GM19397 (cell line): ENCODE measurements at regions not wholly inside any gene's neighbourhood (a gene's known extent, or its start where the extent isn't known, plus 50 kb on each side); places are given as distances from the start of the nearest gene placed in this dataset.
A peak's percentile ranks its signal among the peaks of the same experiment; 100 is the strongest.

Source experiments
- ATAC-seq: cut with Tn5 transposase; IDR thresholded peaks from one replicate; pipeline ENCODE4 v1.9.1; 2021; ENCODE audit warnings: mild to moderate bottlenecking, moderate library complexity; ENCODE audit not compliant: unreplicated experiment

GRCh38 chr4:54930226-54930625, 195.2 kb downstream of the KDR start:
- ATAC-seq = no peak

DNA sequence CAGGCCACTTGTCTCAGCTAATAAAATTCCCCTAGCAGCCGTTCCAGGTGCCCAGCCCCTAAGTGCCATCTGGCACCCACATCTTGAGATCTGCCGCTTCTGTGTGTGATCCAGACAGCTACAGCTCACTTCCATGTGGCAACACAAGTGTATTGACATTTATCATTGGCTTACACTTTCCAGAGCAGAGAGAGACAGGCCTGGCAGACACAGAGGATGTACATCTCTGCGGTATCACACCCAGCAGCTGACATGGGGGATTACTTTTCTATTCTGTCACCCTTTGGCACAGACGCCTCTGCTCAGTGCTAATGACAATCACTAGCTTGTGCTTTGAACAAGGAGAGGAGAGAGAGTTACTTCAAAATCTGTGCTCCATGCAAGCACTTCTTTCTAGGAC, 195.9 kb downstream of the KDR start:
- no peak for ATAC-seq

DNA sequence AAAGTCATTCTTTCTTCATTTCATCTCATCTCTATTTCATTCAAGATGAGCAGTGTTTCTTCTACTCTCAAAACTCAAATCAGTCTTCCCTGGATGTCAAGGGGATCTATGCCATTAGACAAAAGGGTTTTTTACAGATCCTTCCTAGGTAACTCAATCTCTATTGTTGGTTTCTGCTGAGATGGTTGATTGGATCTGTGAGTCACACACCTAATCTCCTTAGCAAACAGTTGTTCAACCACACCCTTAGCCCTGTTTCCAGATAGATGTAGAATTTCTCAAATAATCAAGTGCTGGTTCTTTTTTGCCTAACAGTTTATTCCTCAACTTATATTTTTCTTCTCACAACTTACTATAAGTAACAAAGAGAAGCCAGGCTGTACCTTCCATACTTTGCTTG, 200.5 kb downstream of the KDR start:
- no peak for ATAC-seq

GRCh38 chr4:54915276-54915675, 210.1 kb downstream of the KDR start:
- no peak for ATAC-seq

DNA sequence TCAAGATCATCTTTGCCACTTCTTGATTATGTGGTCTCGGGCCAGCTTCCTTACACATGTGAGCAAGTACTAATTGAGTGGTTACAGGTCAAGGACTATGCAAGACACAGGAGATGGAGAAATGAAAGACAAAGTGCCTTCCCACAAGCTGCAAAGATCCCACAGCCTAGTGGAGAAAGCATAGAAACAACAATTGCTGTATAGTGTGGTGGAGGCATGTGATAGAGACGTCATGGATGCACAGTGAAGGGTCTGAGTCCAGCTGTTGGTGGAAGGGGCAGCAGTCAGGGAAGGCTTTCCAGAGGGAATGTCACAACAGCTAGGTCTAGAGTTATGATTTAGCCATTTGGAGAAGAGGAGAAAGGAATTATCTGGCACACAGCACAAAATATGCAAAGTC, 210.6 kb downstream of the KDR start:
- no peak for ATAC-seq

- ATAC-seq = no peak
Observed at GRCh38 chr4:54913751-54914526, 211.5 kb downstream of the KDR start.

DNA sequence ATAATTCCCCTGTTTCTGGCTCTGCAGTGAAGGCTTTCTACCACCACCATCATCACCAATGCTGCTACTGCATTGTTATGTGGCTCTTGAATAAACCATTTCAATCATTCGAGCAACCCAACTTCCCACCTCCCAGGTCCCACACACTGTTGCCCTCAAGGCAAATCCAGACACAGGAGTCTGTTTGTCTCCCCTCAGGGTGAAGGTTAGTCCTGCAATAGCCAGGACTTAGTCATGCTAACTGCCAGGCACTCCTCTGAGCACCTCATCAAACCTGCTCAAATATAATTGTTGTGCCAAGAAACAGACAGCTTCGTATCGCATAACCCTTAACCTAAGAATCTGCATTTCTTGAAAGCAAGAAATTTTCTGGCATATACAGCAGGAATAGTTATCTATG, 213.2 kb downstream of the KDR start:
- no peak for ATAC-seq

DNA sequence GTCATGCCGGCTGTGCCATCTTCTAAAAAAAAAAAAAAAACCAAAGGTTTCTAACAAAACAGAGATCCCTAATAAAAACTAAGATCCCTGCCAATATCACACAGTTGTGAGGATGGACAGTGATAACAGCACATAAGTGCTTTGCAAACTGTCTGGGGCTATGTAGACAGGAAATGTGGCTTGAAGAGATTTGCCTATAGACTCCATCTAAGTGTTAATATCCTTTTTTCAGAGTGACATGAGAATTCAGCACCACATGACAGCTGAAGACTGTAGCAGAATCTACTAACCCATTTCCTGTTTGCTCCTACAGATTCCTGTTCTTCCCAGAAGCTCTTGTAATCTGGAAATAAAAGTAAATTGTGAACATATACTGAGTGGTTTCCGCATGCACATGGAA, 215.4 kb downstream of the KDR start:
- peak; percentile 70 for ATAC-seq

- peak; percentile 61 for ATAC-seq
Observed at GRCh38 chr4:54908763-54909162, 216.6 kb downstream of the KDR start.

DNA sequence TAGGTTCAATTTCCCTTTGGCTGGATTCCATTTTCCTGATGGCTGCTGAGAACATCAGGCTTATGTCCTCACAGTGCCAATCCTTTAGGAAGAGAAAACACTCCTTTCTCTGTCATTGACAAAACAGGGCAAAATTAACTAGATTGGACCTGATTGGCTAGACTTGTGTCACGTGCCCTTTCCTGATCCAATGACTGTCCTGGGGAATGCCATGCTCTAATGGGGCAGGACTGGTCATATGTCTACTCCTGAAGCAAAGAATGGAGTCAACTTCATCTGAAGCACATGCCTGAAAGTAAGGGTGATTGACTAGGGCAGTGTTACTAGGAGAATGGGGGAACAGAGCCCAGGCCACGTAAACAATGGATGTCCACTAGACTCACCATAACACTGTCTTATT, 220.4 kb downstream of the KDR start:
- ATAC-seq = no peak

DNA sequence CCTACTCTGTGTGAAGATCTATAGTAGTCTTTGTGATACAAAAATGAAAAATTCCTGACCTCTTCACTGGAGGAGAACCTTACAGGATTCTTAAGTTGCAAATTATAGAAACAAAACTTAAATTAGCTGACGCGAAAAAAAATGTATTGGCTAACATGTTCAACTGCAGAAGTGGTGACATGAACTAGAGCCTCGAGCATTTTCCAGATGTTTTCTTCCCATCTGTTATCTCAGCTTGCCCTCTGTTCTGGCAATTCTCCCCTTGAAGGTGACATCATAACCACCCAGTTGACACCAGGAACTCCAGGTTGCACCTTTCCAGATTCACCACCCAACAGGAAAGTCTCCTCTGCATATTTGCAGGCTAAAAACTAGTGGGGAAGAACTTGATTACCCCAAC, 222.4 kb downstream of the KDR start:
- ATAC-seq = no peak

DNA sequence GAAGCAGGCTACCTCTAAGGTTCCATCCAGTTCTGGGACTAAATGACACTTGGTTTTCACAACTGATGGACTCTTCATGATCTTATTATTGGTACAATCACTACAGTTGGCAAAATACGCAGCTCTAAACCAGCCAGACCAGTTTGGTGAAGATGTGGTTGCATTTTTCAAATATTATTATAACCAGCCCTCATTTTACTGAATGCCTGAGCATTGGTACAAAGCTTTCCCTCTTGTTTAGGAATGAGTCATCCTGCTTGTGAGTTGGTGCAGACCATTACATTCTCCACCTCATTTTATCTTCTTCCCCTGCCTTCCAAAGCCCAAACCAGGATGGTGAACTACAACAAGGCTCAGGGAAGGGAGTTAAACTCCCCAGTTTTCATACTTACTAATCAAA, 223.1 kb downstream of the KDR start:
- ATAC-seq = no peak

DNA sequence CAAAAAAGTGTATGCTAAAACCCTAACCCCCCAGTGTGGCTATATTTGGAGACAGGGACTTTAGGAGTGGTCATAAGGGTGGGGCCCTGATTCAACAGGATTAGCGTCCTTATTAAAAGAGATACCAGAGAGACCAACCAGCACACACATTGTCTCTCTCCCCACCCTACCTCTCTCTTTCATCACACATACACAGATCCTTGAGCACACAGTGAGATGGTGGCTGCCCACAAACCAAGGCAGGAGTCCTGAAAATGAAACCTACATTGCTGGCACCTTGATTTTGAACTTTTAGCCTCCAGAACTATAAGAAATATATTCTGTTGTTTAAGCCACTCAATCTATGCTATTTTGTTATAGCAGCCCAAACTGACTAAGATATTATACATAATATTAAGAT, 224.2 kb downstream of the KDR start:
- ATAC-seq = no peak

DNA sequence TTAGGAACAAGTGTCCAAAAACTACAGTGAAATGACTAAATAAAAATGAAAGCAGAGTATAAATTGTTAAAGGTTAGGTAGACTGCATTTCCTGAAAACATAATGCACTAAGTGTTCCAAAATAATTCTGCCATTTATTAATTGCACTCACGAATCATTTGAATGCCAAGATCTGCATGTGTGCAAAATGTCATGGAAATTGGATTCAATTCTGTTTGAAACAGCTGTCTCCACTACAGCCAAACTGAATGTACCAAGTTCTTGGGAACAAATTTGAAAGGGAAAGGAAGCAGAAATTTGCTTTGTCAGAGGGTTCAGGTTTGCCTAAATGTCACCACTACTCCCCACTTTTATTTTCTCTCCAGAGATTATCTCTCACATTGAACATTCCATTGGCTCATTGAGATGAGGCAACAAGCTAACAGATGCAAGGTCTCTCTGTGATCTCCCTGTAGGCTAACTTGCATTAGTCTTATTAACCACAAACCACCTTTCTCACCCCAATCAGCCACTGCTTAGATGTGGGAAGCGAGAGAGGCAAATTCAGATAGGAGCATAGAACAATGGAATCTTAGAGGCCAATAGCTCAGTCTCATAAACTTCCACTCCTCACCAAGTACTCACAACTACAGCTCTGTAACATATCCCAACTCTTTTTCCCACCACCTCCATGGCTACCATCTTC, 226.6 kb downstream of the KDR start:
- ATAC-seq = no peak

GRCh38 chr4:54898056-54898562, 227.3 kb downstream of the KDR start:
- no peak for ATAC-seq

DNA sequence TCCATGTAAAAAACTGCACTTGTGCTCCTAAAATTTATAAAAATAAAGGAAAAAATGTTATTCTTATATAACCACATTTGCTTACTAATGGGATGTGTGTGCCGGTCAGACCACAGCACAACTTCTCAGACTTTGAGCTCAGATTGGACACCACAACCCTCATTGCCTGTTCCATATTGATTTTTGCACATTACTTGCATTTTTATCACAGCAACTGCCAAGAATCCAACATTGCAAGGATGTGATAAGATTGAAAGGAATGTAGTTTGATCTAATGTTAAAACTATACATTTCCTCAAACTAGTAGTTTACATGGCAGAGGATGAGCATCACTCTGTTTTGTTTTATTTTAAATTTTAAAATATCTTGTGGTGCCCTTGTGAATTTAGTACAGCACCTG, 227.8 kb downstream of the KDR start:
- no peak for ATAC-seq

DNA sequence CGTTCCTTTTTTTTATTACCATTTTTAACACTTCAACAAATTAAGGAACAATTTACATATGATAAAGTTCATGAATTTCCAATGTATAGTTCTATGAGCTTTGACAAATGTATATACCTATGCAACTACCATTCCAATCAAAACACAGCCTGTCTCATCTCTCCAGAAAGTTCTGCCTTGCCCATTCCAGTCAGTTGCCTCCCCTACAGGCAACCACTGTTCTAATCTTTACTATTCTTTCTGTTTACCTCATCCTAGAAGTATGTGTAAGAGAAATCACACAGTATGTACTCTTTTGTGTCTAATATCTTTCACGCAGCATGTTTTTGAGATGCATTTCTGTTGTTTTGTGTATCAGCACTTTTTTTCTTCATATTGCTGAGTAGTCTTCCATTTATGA, 224.9 kb downstream of the KIT start:
- no peak for ATAC-seq

GRCh38 chr4:54879576-54879975, 221.8 kb downstream of the KIT start:
- ATAC-seq = no peak

DNA sequence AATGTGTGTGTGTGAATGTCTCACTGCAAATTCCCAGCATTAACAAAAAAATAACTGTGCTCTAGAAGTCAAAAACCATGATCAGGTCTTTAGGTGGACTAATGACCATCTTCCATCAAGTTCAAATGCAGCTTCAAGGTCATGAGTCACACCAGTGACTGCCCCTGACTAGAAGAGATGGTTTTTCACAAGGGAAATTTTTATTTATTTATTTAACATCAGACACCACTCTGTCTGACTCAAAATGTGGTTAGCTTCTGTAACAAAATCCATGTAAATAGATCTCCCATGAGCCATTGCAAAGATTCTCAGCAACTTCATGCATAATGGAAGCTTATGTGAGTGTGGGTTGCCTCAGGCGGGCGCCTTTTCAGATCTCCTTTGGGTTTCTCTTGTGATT, 219.2 kb downstream of the KIT start:
- no peak for ATAC-seq

DNA sequence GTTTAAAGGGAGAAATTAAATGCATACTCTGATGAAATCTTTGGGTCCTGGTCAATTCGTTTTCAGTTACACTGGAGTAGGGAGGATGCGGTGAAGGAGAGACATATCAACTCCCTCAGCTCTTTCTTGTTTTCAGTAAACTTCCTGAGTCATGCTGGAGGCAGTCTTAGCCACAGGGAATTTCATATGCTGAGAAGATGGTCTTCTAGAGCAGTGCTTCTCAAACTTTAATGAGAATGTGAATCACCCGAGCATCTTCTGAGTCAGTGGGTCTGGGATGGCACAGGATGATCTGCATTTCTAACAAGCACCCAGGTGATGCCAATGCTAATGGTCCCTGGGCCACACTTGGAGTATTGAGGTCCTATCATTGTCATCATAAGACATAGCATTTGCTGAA, 214.5 kb downstream of the KIT start:
- ATAC-seq = no peak

DNA sequence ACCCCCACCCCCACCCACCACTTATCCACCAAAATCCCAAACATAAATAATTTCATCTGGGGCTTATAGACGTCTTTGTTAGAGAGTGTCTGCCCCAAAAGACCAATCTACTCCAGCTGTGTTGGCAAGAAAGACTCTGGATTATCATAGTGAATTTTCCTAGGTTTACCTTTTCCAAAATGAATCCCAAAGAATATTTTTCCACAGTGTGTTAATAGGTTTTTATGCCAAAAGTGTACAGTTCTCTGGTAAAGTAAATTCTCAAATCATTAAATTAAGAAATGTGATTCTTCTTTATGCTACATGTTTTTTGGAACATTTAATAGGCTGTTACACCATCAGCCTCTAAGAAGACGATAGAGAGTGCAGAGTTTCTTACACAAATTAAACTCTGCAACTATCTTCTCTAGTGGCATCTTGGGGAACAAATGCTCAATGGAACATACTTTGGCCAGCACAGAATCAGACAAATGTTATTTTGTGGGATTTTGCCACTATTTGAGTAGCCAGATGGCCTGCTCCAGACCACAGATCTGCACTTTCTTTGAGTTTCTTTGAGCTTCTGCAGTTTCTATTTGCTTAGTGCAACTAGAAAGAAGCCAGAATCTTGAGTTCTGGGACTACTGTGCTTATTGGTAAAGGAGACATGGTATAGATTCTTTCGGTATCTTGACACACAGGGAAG, 206.0 kb downstream of the KIT start:
- no peak for ATAC-seq

- no peak for ATAC-seq
Observed at GRCh38 chr4:54861201-54861600, 203.4 kb downstream of the KIT start.
